Upper lobe of left lung (tissue), 4 donors: ENCODE measurements at regions not wholly inside any gene's neighbourhood (a gene's known extent, or its start where the extent isn't known, plus 50 kb on each side); places are given as distances from the start of the nearest gene placed in this dataset.

ENCODE experiments used
- CTCF ChIP-seq, 6 experiments: fragments of 450-650 bp in 4 of 6; fragments of 200-600 bp in 2 of 6; sonication (generic) in 2 of 6; IDR thresholded peaks; one replicate each; pipeline ENCODE4 v1.5.1; 2016 to 2019; ENCODE audit warnings: antibody characterized with exemption in 6 of 6
- EP300 ChIP-seq, 4 donors: sonication (generic); formaldehyde crosslinking; IDR thresholded peaks; one replicate each; pipeline ENCODE4 v1.5.1; 2017; ENCODE audit warnings: antibody characterized with exemption in 4 of 4, control low read depth in 2 of 4
- POLR2A ChIP-seq, 4 donors: fragments of 450-650 bp; IDR thresholded peaks; one replicate each; pipeline ENCODE4 v1.5.1; 2016 to 2017; ENCODE audit warnings: antibody characterized with exemption in 4 of 4, mild to moderate bottlenecking in 2 of 4
- POLR2AphosphoS5 ChIP-seq, 2 donors: sonication (generic); formaldehyde crosslinking; IDR thresholded peaks; one replicate each; pipeline ENCODE4 v1.5.1; 2017; ENCODE audit warnings: antibody characterized with exemption in 2 of 2

GRCh38 chr2:35023545-35023944, 1332.0 kb upstream of the CRIM1 start:
- TF ChIP-seq POLR2AphosphoS5 (IDR thresholded peaks at IDR 0.05) (no peak), CTCF (IDR thresholded peaks at IDR 0.05) (no peak), POLR2A (IDR thresholded peaks at IDR 0.05) (no peak), EP300 (IDR thresholded peaks at IDR 0.05) (no peak)
